ENCODE measurements at regions not wholly inside any gene's neighbourhood (a gene's known extent, or its start where the extent isn't known, plus 50 kb on each side); places are given as distances from the start of the nearest gene placed in this dataset.
"Not testable (repeated sequence)": the region's sequence is repeated elsewhere in the genome, so short reads cannot be mapped to it uniquely, and the experiment has no call there.

- DNase-seq (ENCODE audit: missing footprints) (no peak), ATAC-seq (no peak)
- intact Hi-C loops (cut with DNase I): no loop called here
These were observed 584.0 kb downstream of the SATB2 start for GRCh38 chr2:198873503-198874471.

GRCh38 chr2:198863655-198864054 is 594.1 kb downstream of the SATB2 start:
- DNase-seq (ENCODE audit: missing footprints): no peak

GRCh38 chr2:198861080-198861479 is 596.7 kb downstream of the SATB2 start:
- DNase-seq (ENCODE audit: missing footprints) (no peak), ATAC-seq (no peak)
- intact Hi-C loops (cut with DNase I): no loop called here

More at GRCh38 chr2:198863655-198864054, 594.1 kb downstream of the SATB2 start:
- intact Hi-C loops (cut with DNase I): no loop called here
- ATAC-seq: no peak

- no peak for DNase-seq (ENCODE audit: missing footprints)
- intact Hi-C loops (cut with DNase I): no loop called here
- no peak for ATAC-seq
These were observed 600.5 kb downstream of the SATB2 start for GRCh38 chr2:198857246-198857645.

DNA sequence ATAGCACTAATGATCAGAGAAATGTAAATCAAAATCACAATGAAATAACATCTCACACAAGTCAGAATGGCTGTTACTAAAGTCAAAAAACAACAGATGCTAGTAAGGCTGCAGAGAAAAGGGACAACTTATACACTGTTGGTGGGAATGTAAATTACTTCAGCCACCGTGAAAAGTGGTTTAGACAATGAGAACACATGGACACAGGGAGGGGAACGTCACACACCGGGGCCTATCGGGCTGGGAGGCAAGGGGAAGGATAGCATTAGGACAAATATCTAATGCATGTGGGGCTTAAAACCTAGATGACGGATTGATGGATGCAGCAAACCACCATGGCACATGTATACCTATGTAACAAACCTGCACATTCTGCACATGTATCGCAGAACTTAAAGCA is 602.0 kb downstream of the SATB2 start:
- ATAC-seq: not testable (repeated sequence)

GRCh38 chr2:198852248-198852647 is 605.5 kb downstream of the SATB2 start:
- no peak for DNase-seq (ENCODE audit: missing footprints)
- intact Hi-C loops (cut with DNase I): no loop called here
- ATAC-seq: no peak

More for the DNA sequence above, 602.0 kb downstream of the SATB2 start:
- intact Hi-C loops (cut with DNase I); DNase-seq (ENCODE audit: missing footprints): not testable (repeated sequence)

- intact Hi-C loops (cut with DNase I): no loop called here
- no peak for DNase-seq (ENCODE audit: missing footprints)
- no peak for ATAC-seq
These were observed 632.2 kb downstream of the SATB2 start for GRCh38 chr2:198825534-198825933.

DNA sequence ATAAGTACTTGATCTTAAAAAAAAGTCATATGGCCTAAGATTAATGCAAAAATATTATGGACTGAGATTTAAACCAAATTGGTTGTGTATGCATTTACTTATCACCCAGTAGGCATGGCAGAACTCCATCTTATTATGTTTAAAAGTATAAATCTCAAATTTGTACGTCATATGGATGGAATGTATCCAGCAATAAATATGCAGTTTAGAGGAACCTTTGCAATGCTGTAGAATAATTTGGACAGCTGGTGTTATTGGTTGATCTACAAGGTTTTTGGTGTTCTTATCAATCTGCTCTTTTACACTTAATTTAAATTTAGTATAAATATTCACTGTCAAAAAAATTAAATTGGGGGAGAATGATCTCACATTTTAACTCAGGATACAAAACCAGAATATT is 640.2 kb downstream of the SATB2 start:
- no peak for ATAC-seq
- no peak for DNase-seq (ENCODE audit: missing footprints)
- intact Hi-C loops (cut with DNase I): no loop called here

DNA sequence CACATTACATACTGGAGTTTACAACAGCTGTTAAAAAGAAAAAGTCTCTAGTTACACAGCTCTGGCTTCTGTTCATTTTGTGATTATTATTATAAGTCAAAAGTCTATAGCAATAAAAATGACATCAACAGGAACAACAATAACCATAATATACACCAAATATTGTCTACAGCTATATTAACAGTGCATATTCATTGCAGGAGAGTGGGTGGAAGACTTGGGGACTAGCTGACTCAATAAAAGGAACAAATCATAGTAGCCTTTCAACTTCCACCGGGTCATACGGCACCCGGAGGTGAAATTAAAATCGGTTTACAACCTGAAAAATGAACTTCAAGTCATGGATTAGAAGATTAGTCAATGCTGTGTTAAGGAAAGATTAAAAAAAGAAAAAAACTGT is 642.1 kb downstream of the SATB2 start:
- intact Hi-C loops (cut with DNase I): no loop called here
- DNase-seq (ENCODE audit: missing footprints) (no peak), ATAC-seq (no peak)

DNA sequence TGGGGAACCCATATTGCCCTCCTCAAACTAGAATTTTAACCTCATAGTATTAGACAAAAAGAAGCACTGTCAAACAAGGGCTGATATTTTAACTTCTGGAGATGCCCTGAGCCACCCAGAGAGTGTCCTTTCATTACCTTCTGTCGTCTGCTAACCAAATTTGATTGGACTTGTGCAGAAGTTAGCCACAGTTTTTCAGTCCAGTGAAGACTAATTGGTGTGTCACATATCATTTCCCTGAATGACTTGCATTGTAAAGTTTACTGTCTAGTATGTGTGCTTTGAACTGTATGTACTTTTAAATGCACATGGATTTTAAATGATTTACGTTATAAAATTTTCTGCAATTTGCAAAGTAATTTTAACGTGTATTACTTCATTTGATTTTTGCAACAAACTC is 646.5 kb downstream of the SATB2 start:
- intact Hi-C loops (cut with DNase I): no loop called here
- DNase-seq (ENCODE audit: missing footprints) (no peak), ATAC-seq (no peak)

DNA sequence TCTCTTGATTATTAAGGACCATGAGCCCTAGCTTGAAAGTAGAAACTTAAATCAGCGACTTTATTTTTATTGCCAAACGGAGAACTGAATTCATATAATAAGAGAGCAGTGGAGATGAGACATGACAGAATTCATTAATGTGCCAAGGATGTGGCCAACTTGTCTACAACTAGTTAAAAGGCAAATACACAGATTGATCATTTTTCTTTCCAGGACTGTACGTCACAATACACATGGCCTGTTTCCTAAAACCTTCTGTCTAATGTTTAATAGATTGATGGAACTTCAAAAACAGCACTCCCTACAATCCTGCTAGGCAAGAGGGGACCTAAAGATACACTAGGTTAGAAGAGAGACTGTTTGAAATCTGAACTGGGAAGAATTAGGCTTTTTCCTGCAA is 647.8 kb downstream of the SATB2 start:
- intact Hi-C loops (cut with DNase I): no loop called here
- no peak for DNase-seq (ENCODE audit: missing footprints)
- ATAC-seq: no peak

DNA sequence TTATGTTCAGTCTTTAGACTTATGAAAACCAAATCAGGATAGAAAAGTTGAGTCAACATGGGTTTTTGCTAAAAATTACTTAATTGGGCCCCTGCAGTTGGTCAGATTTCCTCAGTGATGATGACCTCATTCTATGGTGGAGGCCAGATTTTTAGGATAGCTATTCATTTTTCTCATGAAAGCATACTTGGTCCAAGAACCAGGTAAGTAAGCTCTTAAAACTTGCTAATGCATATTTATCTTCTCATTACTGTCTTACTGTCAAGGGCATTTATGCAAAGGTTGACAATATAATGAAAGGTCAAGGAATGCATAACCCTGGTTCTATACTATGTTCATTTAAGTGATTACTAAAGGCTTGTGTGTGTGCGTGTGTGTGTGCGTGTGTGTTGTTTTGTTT is 650.6 kb downstream of the SATB2 start:
- intact Hi-C loops (cut with DNase I): no loop called here
- ATAC-seq: no peak
- no peak for DNase-seq (ENCODE audit: missing footprints)

DNA sequence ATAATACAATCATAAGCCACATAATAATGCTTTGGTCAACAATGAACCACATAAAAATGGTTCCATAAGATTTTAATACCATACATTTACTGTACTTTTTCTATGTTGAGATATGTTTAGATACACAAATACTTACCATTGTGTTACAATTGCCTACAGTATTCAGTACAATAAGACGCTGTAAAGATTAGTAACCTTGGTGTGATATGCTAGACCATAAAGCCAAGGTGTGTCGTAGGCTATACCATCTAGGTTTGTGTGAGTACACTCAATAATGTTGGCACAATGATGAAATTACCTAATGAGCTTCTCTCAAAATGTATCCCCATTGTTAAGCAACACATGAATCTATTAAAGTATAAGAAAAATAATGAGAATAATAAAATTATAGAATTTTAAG is 662.3 kb downstream of the SATB2 start:
- no peak for ATAC-seq
- intact Hi-C loops (cut with DNase I): no loop called here
- no peak for DNase-seq (ENCODE audit: missing footprints)

GRCh38 chr2:198791623-198792022 is 666.1 kb downstream of the SATB2 start:
- ATAC-seq: no peak
- intact Hi-C loops (cut with DNase I): no loop called here
- DNase-seq (ENCODE audit: missing footprints): no peak

DNA sequence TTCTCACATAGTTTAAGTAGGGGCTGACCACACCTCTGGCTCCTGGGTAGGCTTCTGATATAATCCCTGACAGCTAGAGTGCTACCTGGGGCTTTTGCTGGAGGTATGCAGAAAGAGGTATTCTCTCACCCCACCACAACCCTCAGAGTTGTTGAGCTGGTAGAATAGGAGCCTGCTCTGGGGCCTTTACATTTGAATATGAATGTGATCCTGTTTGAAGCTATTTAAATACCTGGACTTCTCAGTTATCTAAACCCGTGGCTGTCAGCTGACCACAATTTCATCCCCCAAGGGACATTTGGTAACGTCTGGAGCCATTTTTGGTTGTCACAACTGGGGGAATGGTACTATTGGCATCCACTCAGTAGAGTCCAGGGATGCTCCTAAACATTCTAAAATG is 669.1 kb downstream of the SATB2 start:
- intact Hi-C loops (cut with DNase I): no loop called here
- no peak for DNase-seq (ENCODE audit: missing footprints)
- ATAC-seq: no peak

DNA sequence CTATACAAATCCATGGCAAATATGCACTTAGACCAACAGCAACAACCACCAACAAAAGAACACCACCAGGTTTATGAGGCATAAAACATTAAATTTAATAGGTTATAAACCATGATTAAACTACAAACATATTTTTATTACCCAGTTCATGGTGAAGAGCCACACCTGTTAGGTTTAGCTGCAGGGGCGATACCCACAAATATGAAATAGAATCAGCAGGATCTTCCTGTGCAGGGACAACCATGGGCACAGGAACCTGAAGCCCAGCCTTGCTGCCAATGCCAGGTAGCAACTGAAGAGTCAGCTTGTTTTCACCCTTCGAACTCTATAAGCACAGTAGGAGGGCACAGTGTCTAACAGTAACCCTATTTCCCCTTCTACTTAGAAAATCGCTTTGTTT is 675.0 kb downstream of the SATB2 start:
- no peak for ATAC-seq
- DNase-seq (ENCODE audit: missing footprints): no peak
- intact Hi-C loops (cut with DNase I): no loop called here

GRCh38 chr2:198776616-198777406 is 680.9 kb downstream of the SATB2 start:
- ATAC-seq (no peak), DNase-seq (ENCODE audit: missing footprints) (no peak)
- intact Hi-C loops (cut with DNase I): no loop called here

DNA sequence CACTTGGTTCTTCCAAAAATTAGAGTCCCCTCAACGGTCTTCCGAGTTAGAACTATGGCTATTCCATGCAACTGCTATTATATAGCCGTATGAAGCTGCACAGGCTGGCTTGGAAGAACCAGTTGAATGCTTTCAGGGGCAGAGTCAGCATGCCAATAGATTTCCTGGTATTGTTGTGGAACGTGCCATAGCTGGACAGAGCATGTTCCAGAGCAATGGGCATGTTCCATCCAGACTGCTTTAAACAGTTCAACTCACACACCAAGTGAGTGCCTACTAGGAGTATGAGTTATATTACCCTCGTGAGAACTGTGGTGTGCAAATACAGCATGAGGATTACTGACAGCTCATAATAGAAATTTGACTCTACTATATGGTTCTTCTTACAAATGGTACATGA is 682.0 kb downstream of the SATB2 start:
- DNase-seq (ENCODE audit: missing footprints): no peak
- intact Hi-C loops (cut with DNase I): no loop called here
- ATAC-seq: no peak

DNA sequence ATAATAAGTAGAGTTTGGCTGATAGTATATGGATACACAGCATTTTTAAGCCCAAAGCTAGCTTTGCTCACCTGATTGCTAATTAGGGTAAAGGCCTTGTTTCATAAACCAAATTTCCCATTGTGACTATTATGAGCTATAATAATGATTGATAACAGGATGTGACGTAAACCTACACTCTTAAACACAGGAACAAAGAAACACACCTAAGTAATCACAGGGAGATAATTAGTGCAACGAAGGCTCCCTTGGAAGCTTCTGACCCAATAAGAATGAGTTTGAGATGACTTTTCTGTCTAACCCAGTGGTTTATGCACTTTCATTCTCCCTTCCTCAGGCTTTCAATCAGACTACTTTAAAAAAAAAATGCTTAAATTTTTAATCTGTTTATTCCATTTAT is 683.2 kb downstream of the SATB2 start:
- intact Hi-C loops (cut with DNase I): no loop called here
- ATAC-seq (no peak), DNase-seq (ENCODE audit: missing footprints) (no peak)

GRCh38 chr2:198767694-198768093 is 690.0 kb downstream of the SATB2 start:
- intact Hi-C loops (cut with DNase I): no loop called here
- DNase-seq (ENCODE audit: missing footprints) (no peak), ATAC-seq (no peak)
